Pancreas (tissue), 10 donors: ENCODE measurements at regions not wholly inside any gene's neighbourhood (a gene's known extent, or its start where the extent isn't known, plus 50 kb on each side); places are given as distances from the start of the nearest gene placed in this dataset.

Experiments
- ATAC-seq, 4 donors: fragments of 200-7000 bp; cut with Tn5 transposase; one replicate each; pipeline versions ENCODE4 v1.8.0 to v1.9.1; 2020; ENCODE audit warnings: mild to moderate bottlenecking in 4 of 4, moderate library complexity in 4 of 4
- DNase-seq, 6 donors: peaks; one replicate each; pipeline ENCODE4 v3.0.0-alpha.2; 2020
- FAIRE-seq: peaks from 2 replicates; lab custom pipeline; 2012; peaks lifted over from hg19 to GRCh38; lab: Jason Lieb, UNC
- H3K27ac ChIP-seq, 4 donors: fragments of 200-600 bp; sonication (generic); 1 replicate in 3 of 4; 2 replicates in 1 of 4; pipeline versions ENCODE4 v1.5.0 to v1.8.0; 2020
- H3K27me3 ChIP-seq, 4 donors: fragments of 200-600 bp; one replicate each; pipeline ENCODE4 v1.8.0; 2021
- H3K36me3 ChIP-seq, 3 donors: fragments of 200-600 bp; sonication (generic) in 1 of 3; one replicate each; pipeline versions ENCODE4 v1.5.0 to v1.8.0; 2020 to 2021
- H3K4me1 ChIP-seq, 3 donors: fragments of 200-600 bp; one replicate each; pipeline ENCODE4 v1.8.0; 2021
- H3K4me3 ChIP-seq, 4 donors: fragments of 200-600 bp; sonication (generic) in 2 of 4; one replicate each; pipeline versions ENCODE4 v1.5.0 to v1.8.0; 2020 to 2021
- H3K9me3 ChIP-seq, 4 donors: fragments of 200-600 bp; one replicate each; pipeline ENCODE4 v1.8.0; 2021
- CTCF ChIP-seq, 4 donors: fragments of 200-600 bp; sonication (generic) in 3 of 4; IDR thresholded peaks; one replicate each; pipeline versions ENCODE4 v1.5.0 to v1.8.0; 2021; ENCODE audit warnings: antibody characterized with exemption in 4 of 4
- WGBS, 2 donors: extraction: QIAGEN DNeasy Blood & Tissue Kit; methylation state at CpG; one replicate each; pipeline ENCODE4 v1.1.7; 2013; 5-methylcytosine and 5-hydroxymethylcytosine counted together
- intact Hi-C, 3 donors: fragments of 100-400 bp; cut with DNase I; formaldehyde crosslinking; loops; one replicate each; pipeline versions ENCODE4 v1.11.1 to v1.14.2; 2022
- donor health status: healthy with polysubstance abuse.
- donor health status: DM: no; HTN: no; CAD: no; lungs with moderate emphysema.
- donor health status: DM: no; HTN: no; CAD: no.
- donor health status: control.
- donor health status: control.
- donor health status: Bipolar disorder and iron deficiency.
- donor health status: DM: yes; HTN: yes; CAD: no.
- donor health status: DM: no; HTN: no; CAD: no.
- donor health status: DM: no; HTN: no; CAD: no.
- donor health status: DM: yes; HTN: yes; CAD: no.

- H3K27me3 ChIP-seq = no peaks in the 10 kb centered on the region
- no peak for FAIRE-seq
- H3K4me1 ChIP-seq = no peaks in the 10 kb centered on the region
- H3K4me3 ChIP-seq = no peak overlapping the region
- no peaks in the 10 kb centered on the region for H3K9me3 ChIP-seq
- no peaks in the 10 kb centered on the region for H3K36me3 ChIP-seq
- intact Hi-C loops = no loop called here
- H3K27ac ChIP-seq = no peak overlapping the region
- ATAC-seq = no peak
- DNase-seq = no peak
- TF ChIP-seq CTCF (IDR thresholded peaks at IDR 0.05) = no peak
- 79 to 88% methylated on average over 2 of the region's 2 CpGs for WGBS, 2 donors
These were observed 51.0 kb upstream of the TP63 start for GRCh38 chr3:189580190-189580589.
